BE2C (cell line): ENCODE measurements at regions not wholly inside any gene's neighbourhood (a gene's known extent, or its start where the extent isn't known, plus 50 kb on each side); places are given as distances from the start of the nearest gene placed in this dataset.

ENCODE experiments used
- DNase-seq: peaks from one replicate; pipeline ENCODE4 v3.0.0-alpha.2; 2020
- H3K27me3 ChIP-seq: fragments of 250-450 bp; sonication (Bioruptor Pico); 2 replicates; pipeline ENCODE4 v1.5.1; 2020; ENCODE audit warnings: mild to moderate bottlenecking
- H3K36me3 ChIP-seq: fragments of 250-450 bp; sonication (Bioruptor Pico); 2 replicates; pipeline ENCODE4 v1.5.1; 2020; ENCODE audit warnings: mild to moderate bottlenecking
- H3K4me1 ChIP-seq: fragments of 250-450 bp; sonication (Bioruptor Pico); 2 replicates; pipeline ENCODE4 v1.5.1; 2020
- H3K4me3 ChIP-seq: 2 replicates; pipeline ENCODE4 v1.5.1; 2011; ENCODE audit warnings: low read depth, low read length
- H3K9me3 ChIP-seq: fragments of 250-450 bp; sonication (Bioruptor Pico); 2 replicates; pipeline ENCODE4 v1.5.1; 2020
- CTCF ChIP-seq: IDR thresholded peaks from 2 replicates; pipeline ENCODE4 v1.5.1; 2012; ENCODE audit warnings: mild to moderate bottlenecking, low read depth, low read length

DNA sequence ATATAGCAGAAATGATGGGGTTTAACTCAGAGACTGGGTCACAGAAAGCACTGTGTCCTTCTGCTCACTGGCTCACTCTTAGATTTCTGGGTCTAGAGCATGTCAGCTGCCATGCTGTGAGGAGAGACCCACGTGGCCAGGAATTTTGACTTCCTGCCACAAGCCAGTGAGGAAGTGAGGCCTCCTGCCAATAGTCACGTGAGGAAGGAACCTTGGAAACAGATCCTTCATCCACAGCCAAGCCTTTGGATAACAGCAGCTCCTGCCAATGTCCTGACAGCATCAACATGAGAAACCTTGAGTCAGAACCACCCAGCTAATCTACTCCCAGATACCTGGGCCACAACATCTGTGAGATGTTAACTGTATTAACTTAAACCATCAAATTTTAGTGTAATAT, 114.5 kb upstream of the PLPPR5 start:
- Histone ChIP-seq H3K4me1 (peaks cover 5% of the 10 kb centered on the region; the same call in 1 of the 2 replicates), H3K4me3 (no peak overlapping the region), H3K27me3 (no peaks in the 10 kb centered on the region), H3K36me3 (no peaks in the 10 kb centered on the region), H3K9me3 (no peaks in the 10 kb centered on the region)
- DNase-seq, result no peak
- no peak for TF ChIP-seq CTCF

DNA sequence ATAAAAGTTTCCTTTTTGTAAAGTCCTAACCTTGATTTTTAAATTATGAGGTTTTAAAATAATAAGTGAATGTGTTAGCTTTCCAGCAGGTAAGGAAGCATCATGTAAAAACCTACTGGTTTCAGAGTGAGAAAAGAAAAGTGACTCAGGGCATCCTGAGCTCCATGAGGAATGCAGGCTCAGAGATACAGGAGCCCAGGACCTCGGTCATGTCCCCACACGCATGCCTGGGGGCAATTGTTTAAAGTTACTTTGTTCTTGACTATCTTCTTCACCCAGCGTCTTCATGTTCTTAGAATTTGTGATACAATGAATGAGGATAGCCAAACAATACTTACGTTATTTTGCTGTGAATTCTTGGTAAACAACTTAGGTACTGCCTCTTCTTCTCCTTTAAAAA, 117.4 kb upstream of the PLPPR5 start:
- no peak for TF ChIP-seq CTCF
- H3K4me1 ChIP-seq, result no peaks in the 10 kb centered on the region

GRCh38 chr1:99123936-99124335, 119.3 kb upstream of the PLPPR5 start:
- Histone ChIP-seq H3K4me1 (no peaks in the 10 kb centered on the region), H3K4me3 (no peak overlapping the region), H3K27me3 (no peaks in the 10 kb centered on the region), H3K9me3 (no peaks in the 10 kb centered on the region), H3K36me3 (no peaks in the 10 kb centered on the region)
- TF ChIP-seq CTCF, result no peak
- no peak for DNase-seq

More for the DNA sequence above, 117.4 kb upstream of the PLPPR5 start:
- no peak for DNase-seq
- H3K27me3 ChIP-seq, result no peaks in the 10 kb centered on the region
- H3K9me3 ChIP-seq, result no peaks in the 10 kb centered on the region
- H3K36me3 ChIP-seq, result no peaks in the 10 kb centered on the region
- H3K4me3 ChIP-seq, result no peak overlapping the region

- no peak overlapping the region for H3K4me3 ChIP-seq
- no peak for TF ChIP-seq CTCF
- no peaks in the 10 kb centered on the region for H3K27me3 ChIP-seq
- no peaks in the 10 kb centered on the region for H3K36me3 ChIP-seq
- DNase-seq, result no peak
- H3K9me3 ChIP-seq, result no peaks in the 10 kb centered on the region
- H3K4me1 ChIP-seq, result no peaks in the 10 kb centered on the region; the same call in 1 of the 2 replicates
Measured at GRCh38 chr1:99131546-99131945, 126.9 kb upstream of the PLPPR5 start.

DNA sequence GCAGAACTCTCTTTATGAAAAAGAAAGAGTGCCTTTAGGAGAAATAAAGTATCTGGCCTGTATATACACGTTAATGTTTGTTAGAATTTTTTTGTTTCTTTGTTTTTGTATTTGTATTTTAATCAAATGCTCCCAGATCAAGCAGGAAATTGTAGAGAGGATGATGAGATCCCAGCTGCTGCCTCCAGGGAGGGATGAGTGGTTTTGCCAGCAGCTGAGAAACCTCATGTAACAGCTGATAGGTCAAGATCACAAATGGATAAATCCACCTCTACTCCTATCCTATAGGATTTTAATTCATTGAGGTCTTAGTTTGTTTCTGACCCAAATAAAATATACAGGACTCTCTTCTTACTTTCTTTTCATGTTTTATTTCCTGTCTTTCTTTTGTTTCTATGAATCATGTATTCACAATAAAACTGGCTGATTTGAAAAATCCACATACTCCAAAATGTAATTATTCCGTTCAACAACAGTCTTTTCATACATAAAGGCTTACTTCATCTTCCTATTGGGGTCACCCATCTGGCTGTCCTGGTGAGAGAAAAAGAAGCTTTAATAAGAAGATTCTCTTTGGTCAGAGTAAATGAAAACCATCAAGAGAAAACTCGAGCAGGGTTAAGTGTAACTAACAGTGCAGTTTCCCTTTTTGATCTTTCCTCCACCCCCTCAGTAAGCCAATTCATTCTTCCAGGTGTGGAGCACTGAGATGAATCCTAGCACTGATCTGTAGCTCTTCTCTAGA, 129.3 kb upstream of the PLPPR5 start:
- no peaks in the 10 kb centered on the region for H3K9me3 ChIP-seq
- no peak overlapping the region for H3K4me3 ChIP-seq
- H3K27me3 ChIP-seq, result no peaks in the 10 kb centered on the region
- TF ChIP-seq CTCF, result no peak
- no peaks in the 10 kb centered on the region; the same call in 1 of the 2 replicates for H3K4me1 ChIP-seq
- no peaks in the 10 kb centered on the region for H3K36me3 ChIP-seq
- no peak for DNase-seq

DNA sequence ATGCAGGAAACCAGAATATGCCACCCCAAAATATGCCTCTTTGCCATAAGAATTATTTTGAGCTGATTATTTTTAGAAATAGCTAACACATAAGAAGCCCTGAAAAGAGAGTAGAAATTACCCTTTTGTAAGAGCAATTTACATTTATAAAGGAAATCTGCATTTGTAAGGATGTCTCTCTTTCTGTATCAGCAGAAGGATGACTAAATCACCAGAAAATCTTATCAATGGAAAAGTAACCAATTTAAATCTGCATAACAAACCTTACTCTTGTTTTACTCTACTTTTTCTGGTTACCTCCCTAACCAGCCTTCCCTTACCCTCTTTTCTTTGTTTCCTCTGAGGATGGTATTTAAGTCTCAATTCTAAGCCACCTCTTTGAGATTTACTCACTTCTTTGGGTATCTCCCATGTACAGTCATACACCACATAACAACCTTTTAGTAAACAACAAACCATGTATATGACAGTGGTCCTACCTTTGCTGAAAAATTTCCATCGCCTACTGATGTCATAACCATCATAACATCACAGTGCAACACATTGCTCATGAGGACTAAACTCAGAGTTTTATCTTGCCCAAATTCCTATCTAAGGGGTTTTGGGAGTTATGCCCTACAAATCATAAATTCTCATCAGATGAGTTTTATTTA, 126.6 kb upstream of the PLPPR4 start:
- Histone ChIP-seq H3K27me3 (no peaks in the 10 kb centered on the region), H3K4me1 (no peaks in the 10 kb centered on the region; the same call in 1 of the 2 replicates)
- no peak for DNase-seq

More for the DNA sequence above, 126.6 kb upstream of the PLPPR4 start:
- TF ChIP-seq CTCF, result no peak
- no peaks in the 10 kb centered on the region for H3K36me3 ChIP-seq
- H3K4me3 ChIP-seq, result no peak overlapping the region
- no peaks in the 10 kb centered on the region for H3K9me3 ChIP-seq
